CD4-positive, alpha-beta T cell (primary cell): ENCODE measurements at regions not wholly inside any gene's neighbourhood (a gene's known extent, or its start where the extent isn't known, plus 50 kb on each side); places are given as distances from the start of the nearest gene placed in this dataset.

Source experiments
- ATAC-seq: fragments of 200-7000 bp; cut with Tn5 transposase; one replicate; pipeline ENCODE4 v1.10.0; 2022; ENCODE audit warnings: mild to moderate bottlenecking; ENCODE audit not compliant: poor library complexity
- CTCF ChIA-PET: fragments of 350-600 bp; sonication (Branson Sonifier 250); formaldehyde crosslinking; loops from one replicate; lab custom pipeline; 2021; ENCODE audit warnings: antibody characterized with exemption, inconsistent platforms; lab: Charles Lee
- POLR2A ChIA-PET: fragments of 350-600 bp; sonication (Branson Sonifier 250); formaldehyde crosslinking; loops from one replicate; lab custom pipeline; 2021; ENCODE audit warnings: antibody characterized with exemption, inconsistent platforms; lab: Charles Lee
- DNase-seq, 14 experiments: peaks; one replicate each; pipeline ENCODE4 v3.0.0-alpha.2; 2013 to 2020; ENCODE audit warnings: mixed read lengths in 2 of 14
- H3K27ac ChIP-seq, 2 donors: one replicate each; pipeline versions ENCODE4 v1.5.1 to v1.7.0; 2013; ENCODE audit warnings: low read length in 2 of 2, low read depth in 1 of 2, mild to moderate bottlenecking in 1 of 2
- H3K27me3 ChIP-seq, 2 experiments: 1 replicate in 1 of 2; 2 replicates in 1 of 2; pipeline versions ENCODE4 v1.6.1 to v1.7.0; 2013; ENCODE audit warnings: low read length in 2 of 2, control low read depth in 1 of 2, mild to moderate bottlenecking in 1 of 2, moderate library complexity in 1 of 2; ENCODE audit not compliant: insufficient read depth in 2 of 2, control insufficient read depth in 1 of 2
- H3K36me3 ChIP-seq: one replicate; pipeline ENCODE4 v1.6.1; 2013; ENCODE audit warnings: low read length, control low read depth; ENCODE audit not compliant: insufficient read depth
- H3K4me1 ChIP-seq: one replicate; pipeline ENCODE4 v1.6.1; 2013; ENCODE audit warnings: low read length, control low read depth; ENCODE audit not compliant: insufficient read depth
- H3K4me3 ChIP-seq: one replicate; pipeline ENCODE4 v1.5.1; 2013; ENCODE audit warnings: mild to moderate bottlenecking, low read length, moderate library complexity
- H3K9me3 ChIP-seq, 2 experiments: 1 replicate in 1 of 2; 2 replicates in 1 of 2; pipeline versions ENCODE4 v1.6.1 to v1.7.0; 2013; ENCODE audit warnings: low read length in 2 of 2, mild to moderate bottlenecking in 2 of 2, control low read depth in 1 of 2, moderate library complexity in 1 of 2; ENCODE audit not compliant: control insufficient read depth in 1 of 2, insufficient read depth in 1 of 2
- H3K27ac Mint-ChIP-seq: one replicate; pipeline ENCODE4 v1.8.0; 2020; ENCODE audit warnings: mixed read lengths
- H3K27me3 Mint-ChIP-seq: one replicate; pipeline ENCODE4 v1.8.0; 2021; ENCODE audit warnings: mixed read lengths
- H3K36me3 Mint-ChIP-seq: one replicate; pipeline ENCODE4 v1.8.0; 2021; ENCODE audit warnings: low read depth, mixed read lengths
- H3K4me1 Mint-ChIP-seq: one replicate; pipeline ENCODE4 v1.8.0; 2021; ENCODE audit warnings: low read depth, mixed read lengths
- H3K4me3 Mint-ChIP-seq: one replicate; pipeline ENCODE4 v1.8.0; 2020; ENCODE audit warnings: mild to moderate bottlenecking, mixed read lengths
- H3K9me3 Mint-ChIP-seq: one replicate; pipeline ENCODE4 v1.8.0; 2020; ENCODE audit warnings: mixed read lengths
- CTCF ChIP-seq: fragments of 200-600 bp; IDR thresholded peaks from one replicate; pipeline ENCODE4 v1.8.0; 2022; ENCODE audit warnings: antibody characterized with exemption, mild to moderate bottlenecking
- intact Hi-C, 2 experiments: fragments of 100-400 bp; cut with DNase I in 1 of 2; cut with micrococcal nuclease in 1 of 2; formaldehyde crosslinking; loops; one replicate each; pipeline versions ENCODE4 v1.15.1 to v1.9.0; 2023 to 2025; cut with DNase I, micrococcal nuclease

GRCh38 chr6:21931641-21932335 lies 338.2 kb downstream of the SOX4 start:
- H3K4me1 Mint-ChIP-seq = peaks cover 11% of the 10 kb centered on the region
- H3K9me3 ChIP-seq = no peaks in the 10 kb centered on the region
- no peak for DNase-seq
- H3K27me3 Mint-ChIP-seq = no peaks in the 10 kb centered on the region
- intact Hi-C loops = no loop called here
- H3K27ac ChIP-seq = no peak overlapping the region
- H3K9me3 Mint-ChIP-seq = peaks cover 5% of the 10 kb centered on the region
- TF ChIP-seq CTCF = no peak
- H3K4me3 Mint-ChIP-seq = no peak overlapping the region
- no peaks in the 10 kb centered on the region for H3K36me3 Mint-ChIP-seq
- ChIA-PET CTCF (no interaction called here), POLR2A (no interaction called here)
- H3K4me1 ChIP-seq = no peaks in the 10 kb centered on the region
- no peak overlapping the region for H3K4me3 ChIP-seq
- no peak overlapping the region for H3K27ac Mint-ChIP-seq
- ATAC-seq = no peak
- no peaks in the 10 kb centered on the region for H3K36me3 ChIP-seq
- H3K27me3 ChIP-seq = no peaks in the 10 kb centered on the region

GRCh38 chr6:21933351-21933750 lies 339.8 kb downstream of the SOX4 start:
- intact Hi-C loops = no loop called here
- Histone ChIP-seq H3K27ac (no peak overlapping the region), H3K4me3 (no peak overlapping the region), H3K4me1 (no peaks in the 10 kb centered on the region), H3K9me3 (peaks cover 0 to 2% of the 10 kb centered on the region in 2 experiments), H3K27me3 (no peaks in the 10 kb centered on the region), H3K36me3 (no peaks in the 10 kb centered on the region)
- DNase-seq = no peak
- H3K9me3 Mint-ChIP-seq = peaks cover 8% of the 10 kb centered on the region
- CTCF ChIA-PET = no interaction called here
- POLR2A ChIA-PET = no interaction called here
- H3K36me3 Mint-ChIP-seq = no peaks in the 10 kb centered on the region
- H3K27me3 Mint-ChIP-seq = no peaks in the 10 kb centered on the region
- no peak overlapping the region for H3K27ac Mint-ChIP-seq
- no peaks in the 10 kb centered on the region for H3K4me1 Mint-ChIP-seq
- H3K4me3 Mint-ChIP-seq = no peak overlapping the region
- no peak for TF ChIP-seq CTCF
- ATAC-seq = no peak

- Histone ChIP-seq H3K4me3 (no peak overlapping the region), H3K27ac (no peak overlapping the region), H3K9me3 (peaks cover 0 to 4% of the 10 kb centered on the region in 2 experiments), H3K27me3 (no peaks in the 10 kb centered on the region), H3K4me1 (no peaks in the 10 kb centered on the region), H3K36me3 (no peaks in the 10 kb centered on the region)
- DNase-seq = no peak
- Mint-ChIP-seq H3K27me3 (no peaks in the 10 kb centered on the region), H3K4me3 (no peak overlapping the region), H3K27ac (no peak overlapping the region), H3K9me3 (peaks cover 7% of the 10 kb centered on the region), H3K36me3 (no peaks in the 10 kb centered on the region), H3K4me1 (no peaks in the 10 kb centered on the region)
- intact Hi-C loops = no loop called here
- no peak for TF ChIP-seq CTCF
- ChIA-PET CTCF (no interaction called here), POLR2A (no interaction called here)
- no peak for ATAC-seq
Observed at GRCh38 chr6:21935142-21935541, 341.6 kb downstream of the SOX4 start.
